NCI-H460 (cell line): ENCODE measurements at regions not wholly inside any gene's neighbourhood (a gene's known extent, or its start where the extent isn't known, plus 50 kb on each side); places are given as distances from the start of the nearest gene placed in this dataset.

Experiments used
- DNase-seq: peaks from one replicate; pipeline ENCODE4 v3.0.0-alpha.2; 2016; ENCODE audit warnings: low read depth; ENCODE audit errors: extremely low read depth

- no peak for DNase-seq
Observed at GRCh38 chr19:13556552-13556951, 50.3 kb upstream of the CACNA1A start.
